ENCODE measurements at regions not wholly inside any gene's neighbourhood (a gene's known extent, or its start where the extent isn't known, plus 50 kb on each side); places are given as distances from the start of the nearest gene placed in this dataset.

- TF ChIP-seq CTCF (IDR thresholded peaks at IDR 0.05; ENCODE audit: extremely low read depth, missing control alignments) = no peak
- no peak for DNase-seq (ENCODE audit: low spot score)
Measured at GRCh38 chr16:6571044-6571443, 761.6 kb upstream of the RBFOX1 start.

GRCh38 chr16:6570530-6570929 lies 762.1 kb upstream of the RBFOX1 start:
- DNase-seq (ENCODE audit: low spot score) = no peak
- no peak for TF ChIP-seq CTCF (IDR thresholded peaks at IDR 0.05; ENCODE audit: extremely low read depth, missing control alignments)

GRCh38 chr16:6562986-6563385 lies 769.7 kb upstream of the RBFOX1 start:
- TF ChIP-seq CTCF (IDR thresholded peaks at IDR 0.05; ENCODE audit: extremely low read depth, missing control alignments) = no peak
- DNase-seq (ENCODE audit: low spot score) = no peak

- no peak for DNase-seq (ENCODE audit: low spot score)
- TF ChIP-seq CTCF (IDR thresholded peaks at IDR 0.05; ENCODE audit: extremely low read depth, missing control alignments) = no peak
Measured at GRCh38 chr16:6560306-6561100, 772.1 kb upstream of the RBFOX1 start.

GRCh38 chr16:6558661-6559060 lies 774.0 kb upstream of the RBFOX1 start:
- DNase-seq (ENCODE audit: low spot score) = no peak
- TF ChIP-seq CTCF (IDR thresholded peaks at IDR 0.05; ENCODE audit: extremely low read depth, missing control alignments) = no peak

GRCh38 chr16:6558126-6558525 lies 774.5 kb upstream of the RBFOX1 start:
- DNase-seq (ENCODE audit: low spot score) = no peak
- TF ChIP-seq CTCF (IDR thresholded peaks at IDR 0.05; ENCODE audit: extremely low read depth, missing control alignments) = no peak

GRCh38 chr16:6557353-6558023 lies 775.2 kb upstream of the RBFOX1 start:
- no peak for DNase-seq (ENCODE audit: low spot score)
- no peak for TF ChIP-seq CTCF (IDR thresholded peaks at IDR 0.05; ENCODE audit: extremely low read depth, missing control alignments)

All from GM20000 (cell line).